Endodermal cell (in vitro differentiated cells): ENCODE measurements at regions not wholly inside any gene's neighbourhood (a gene's known extent, or its start where the extent isn't known, plus 50 kb on each side); places are given as distances from the start of the nearest gene placed in this dataset.
"Not testable (repeated sequence)": the region's sequence is repeated elsewhere in the genome, so short reads cannot be mapped to it uniquely, and the experiment has no call there.

Experiments used
- DNase-seq: peaks from one replicate; pipeline ENCODE4 v3.0.0-alpha.2; 2017
- H3K27ac ChIP-seq: 2 replicates; pipeline ENCODE4 v1.5.1; 2013; ENCODE audit warnings: mild to moderate bottlenecking, low read depth, low read length, moderate library complexity
- H3K27me3 ChIP-seq: 2 replicates; pipeline ENCODE4 v1.6.1; 2013; ENCODE audit warnings: mild to moderate bottlenecking, low read length, moderate library complexity; ENCODE audit not compliant: insufficient read depth, control insufficient read depth, poor library complexity, severe bottlenecking
- H3K36me3 ChIP-seq: 2 replicates; pipeline ENCODE4 v1.7.0; 2013; ENCODE audit warnings: mild to moderate bottlenecking, low read length, moderate library complexity; ENCODE audit not compliant: control insufficient read depth, insufficient read depth
- H3K4me1 ChIP-seq: one replicate; pipeline ENCODE4 v1.7.0; 2013; ENCODE audit warnings: low read length; ENCODE audit not compliant: control insufficient read depth, insufficient read depth
- H3K4me3 ChIP-seq: 2 replicates; pipeline ENCODE4 v1.5.1; 2013; ENCODE audit warnings: mild to moderate bottlenecking, low read length, moderate library complexity
- H3K9ac ChIP-seq: 2 replicates; pipeline ENCODE4 v1.6.1; 2013; ENCODE audit warnings: mild to moderate bottlenecking, low read length, moderate library complexity; ENCODE audit not compliant: poor library complexity, severe bottlenecking; ENCODE audit errors: extremely low read depth
- H3K9me3 ChIP-seq: 2 replicates; pipeline ENCODE4 v1.6.1; 2013; ENCODE audit warnings: mild to moderate bottlenecking, low read length, moderate library complexity; ENCODE audit not compliant: control insufficient read depth
- H3K27ac Mint-ChIP-seq: 2 replicates; pipeline ENCODE4 v1.8.0; 2020; ENCODE audit warnings: mixed read lengths
- H3K27me3 Mint-ChIP-seq: 2 replicates; pipeline ENCODE4 v1.8.0; 2021; ENCODE audit warnings: mild to moderate bottlenecking, mixed read lengths; ENCODE audit not compliant: insufficient read depth
- H3K36me3 Mint-ChIP-seq: 2 replicates; pipeline ENCODE4 v1.8.0; 2020; ENCODE audit warnings: low read depth, mixed read lengths
- H3K4me1 Mint-ChIP-seq: 2 replicates; pipeline ENCODE4 v1.8.0; 2020; ENCODE audit warnings: mixed read lengths
- H3K4me3 Mint-ChIP-seq: 2 replicates; pipeline ENCODE4 v1.8.0; 2020; ENCODE audit warnings: mild to moderate bottlenecking, moderate library complexity, mixed read lengths
- H3K9me3 Mint-ChIP-seq: 2 replicates; pipeline ENCODE4 v1.8.0; 2020; ENCODE audit warnings: mild to moderate bottlenecking, mixed read lengths
- CTCF ChIP-seq: fragments of 200-600 bp; sonication (generic); conservative IDR thresholded peaks from 2 replicates; pipeline ENCODE4 v1.5.0; 2021; ENCODE audit warnings: antibody characterized with exemption, mild to moderate bottlenecking
- WGBS, 2 experiments: methylation state at CpG; one replicate each; pipeline versions ENCODE4 v1.1.5 to v1.1.7; 2013; ENCODE audit warnings: missing lambda C conversion rate in 2 of 2, mixed read lengths in 1 of 2; ENCODE audit not compliant: insufficient coverage in 1 of 2, insufficient read length in 1 of 2; 5-methylcytosine and 5-hydroxymethylcytosine counted together

GRCh38 chr5:2534251-2534650, 217.2 kb downstream of the IRX2 start:
- H3K4me1 ChIP-seq: no peaks in the 10 kb centered on the region
- H3K36me3 Mint-ChIP-seq: no peaks in the 10 kb centered on the region
- DNase-seq: no peak
- peaks cover 4% of the 10 kb centered on the region for H3K27me3 Mint-ChIP-seq
- peaks cover 12% of the 10 kb centered on the region for H3K4me1 Mint-ChIP-seq
- H3K27ac Mint-ChIP-seq: no peak overlapping the region
- H3K27me3 ChIP-seq: no peaks in the 10 kb centered on the region
- no peak overlapping the region for H3K4me3 Mint-ChIP-seq
- peaks cover 11% of the 10 kb centered on the region for H3K9me3 Mint-ChIP-seq
- H3K9me3 ChIP-seq: peaks cover 11% of the 10 kb centered on the region
- no peak for TF ChIP-seq CTCF
- no peaks in the 10 kb centered on the region for H3K36me3 ChIP-seq
- H3K4me3 ChIP-seq: no peak overlapping the region
- H3K27ac ChIP-seq: no peak overlapping the region
- H3K9ac ChIP-seq: no peak overlapping the region
- WGBS, 2 experiments: 82 to 100% methylated on average over 1 to 3 of the region's 3 CpGs

- not testable (repeated sequence) for H3K27ac Mint-ChIP-seq, H3K36me3 ChIP-seq, H3K36me3 Mint-ChIP-seq, DNase-seq, H3K27me3 ChIP-seq, H3K4me3 Mint-ChIP-seq, H3K27ac ChIP-seq, H3K4me1 ChIP-seq, H3K27me3 Mint-ChIP-seq, H3K4me3 ChIP-seq, H3K9ac ChIP-seq
- Mint-ChIP-seq H3K9me3 (peaks cover 11% of the 10 kb centered on the region), H3K4me1 (peaks cover 12% of the 10 kb centered on the region)
- H3K9me3 ChIP-seq: peaks cover 11% of the 10 kb centered on the region
- WGBS, 2 experiments: 63 to 83% methylated on average over 2 of the region's 2 CpGs
Measured at GRCh38 chr5:2533848-2534247, 217.6 kb downstream of the IRX2 start.

- Histone ChIP-seq H3K9ac (no peak overlapping the region), H3K27ac (no peak overlapping the region), H3K4me1 (no peaks in the 10 kb centered on the region), H3K9me3 (peaks cover 11% of the 10 kb centered on the region), H3K4me3 (no peak overlapping the region), H3K27me3 (no peaks in the 10 kb centered on the region), H3K36me3 (no peaks in the 10 kb centered on the region)
- 76 to 91% methylated on average over 4 to 5 of the region's 5 CpGs for WGBS, 2 experiments
- no peak for TF ChIP-seq CTCF
- no peak for DNase-seq
- Mint-ChIP-seq H3K4me3 (no peak overlapping the region), H3K27ac (no peak overlapping the region), H3K9me3 (peaks cover 11% of the 10 kb centered on the region), H3K4me1 (peaks cover 5% of the 10 kb centered on the region), H3K36me3 (no peaks in the 10 kb centered on the region), H3K27me3 (peaks cover 6% of the 10 kb centered on the region)
Measured at GRCh38 chr5:2532809-2533208, 218.7 kb downstream of the IRX2 start.

GRCh38 chr5:2531318-2531717, 220.2 kb downstream of the IRX2 start:
- H3K4me1 Mint-ChIP-seq: no peaks in the 10 kb centered on the region
- 86% methylated on average over 2 of the region's 2 CpGs; no CpG with 5 or more reads in 1 of the 2 experiments for WGBS, 2 experiments
- no peak for DNase-seq
- no peaks in the 10 kb centered on the region for H3K36me3 ChIP-seq
- H3K27ac Mint-ChIP-seq: no peak overlapping the region
- no peaks in the 10 kb centered on the region for H3K4me1 ChIP-seq
- H3K9me3 ChIP-seq: peaks cover 11% of the 10 kb centered on the region
- no peak overlapping the region for H3K4me3 ChIP-seq
- H3K27me3 ChIP-seq: no peaks in the 10 kb centered on the region
- TF ChIP-seq CTCF: no peak
- no peak overlapping the region for H3K4me3 Mint-ChIP-seq
- no peak overlapping the region for H3K27ac ChIP-seq
- peaks cover 6% of the 10 kb centered on the region for H3K27me3 Mint-ChIP-seq
- H3K36me3 Mint-ChIP-seq: no peaks in the 10 kb centered on the region
- H3K9me3 Mint-ChIP-seq: peaks cover 13% of the 10 kb centered on the region
- no peak overlapping the region for H3K9ac ChIP-seq
